B cell (primary cell): ENCODE measurements at regions not wholly inside any gene's neighbourhood (a gene's known extent, or its start where the extent isn't known, plus 50 kb on each side); places are given as distances from the start of the nearest gene placed in this dataset.

ENCODE experiments used
- EZH2 ChIP-seq: IDR thresholded peaks from 2 replicates; pipeline ENCODE4 v1.6.1; 2012; ENCODE audit warnings: borderline replicate concordance, low read depth, mild to moderate bottlenecking, moderate library complexity, low read length; ENCODE audit not compliant: insufficient read depth, poor library complexity, severe bottlenecking
- TF ChIP-seq, protein P1 (sequence below): fragments of 200-600 bp; IDR thresholded peaks from one replicate; pipeline ENCODE4 v1.8.0; 2022; ENCODE audit warnings: antibody characterized with exemption, mild to moderate bottlenecking

DNA sequence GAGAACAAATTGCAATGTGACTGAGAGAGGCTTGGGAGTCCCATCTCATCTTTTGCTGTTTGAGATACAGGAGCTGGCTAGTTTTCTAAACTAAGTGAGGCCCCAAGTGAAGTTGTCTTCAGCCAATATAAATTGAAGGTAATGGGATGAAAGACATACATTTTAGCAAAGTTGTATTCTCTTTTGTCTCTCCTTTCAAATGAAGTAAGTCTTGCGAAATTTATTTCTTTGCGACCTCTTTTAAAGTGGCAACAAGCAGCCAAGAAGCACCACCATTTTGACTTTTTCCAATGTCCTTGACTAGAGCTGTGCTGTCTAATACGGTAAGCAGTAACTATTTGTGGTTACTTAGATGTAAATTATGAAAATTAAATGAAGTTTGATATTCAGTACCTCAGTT lies 385.7 kb downstream of the USP25 start:
- no peak for TF ChIP-seq EZH2
- TF ChIP-seq, protein P1, sequence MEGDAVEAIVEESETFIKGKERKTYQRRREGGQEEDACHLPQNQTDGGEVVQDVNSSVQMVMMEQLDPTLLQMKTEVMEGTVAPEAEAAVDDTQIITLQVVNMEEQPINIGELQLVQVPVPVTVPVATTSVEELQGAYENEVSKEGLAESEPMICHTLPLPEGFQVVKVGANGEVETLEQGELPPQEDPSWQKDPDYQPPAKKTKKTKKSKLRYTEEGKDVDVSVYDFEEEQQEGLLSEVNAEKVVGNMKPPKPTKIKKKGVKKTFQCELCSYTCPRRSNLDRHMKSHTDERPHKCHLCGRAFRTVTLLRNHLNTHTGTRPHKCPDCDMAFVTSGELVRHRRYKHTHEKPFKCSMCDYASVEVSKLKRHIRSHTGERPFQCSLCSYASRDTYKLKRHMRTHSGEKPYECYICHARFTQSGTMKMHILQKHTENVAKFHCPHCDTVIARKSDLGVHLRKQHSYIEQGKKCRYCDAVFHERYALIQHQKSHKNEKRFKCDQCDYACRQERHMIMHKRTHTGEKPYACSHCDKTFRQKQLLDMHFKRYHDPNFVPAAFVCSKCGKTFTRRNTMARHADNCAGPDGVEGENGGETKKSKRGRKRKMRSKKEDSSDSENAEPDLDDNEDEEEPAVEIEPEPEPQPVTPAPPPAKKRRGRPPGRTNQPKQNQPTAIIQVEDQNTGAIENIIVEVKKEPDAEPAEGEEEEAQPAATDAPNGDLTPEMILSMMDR, result no peak
